HL-60 (cell line): ENCODE measurements at regions not wholly inside any gene's neighbourhood (a gene's known extent, or its start where the extent isn't known, plus 50 kb on each side); places are given as distances from the start of the nearest gene placed in this dataset.

Experiments
- DNase-seq, 2 experiments: peaks; one replicate each; pipeline ENCODE4 v3.0.0-alpha.2; 2010 to 2020; ENCODE audit warnings: low read depth in 1 of 2, low spot score in 1 of 2
- H3K27ac ChIP-seq: fragments of 250-450 bp; sonication (Bioruptor Pico); replicated peaks from 2 replicates; pipeline ENCODE4 v1.5.1; 2020; ENCODE audit warnings: mild to moderate bottlenecking, moderate library complexity
- H3K27me3 ChIP-seq: fragments of 250-450 bp; sonication (Bioruptor Pico); 2 replicates; pipeline ENCODE4 v1.5.1; 2021; ENCODE audit warnings: mild to moderate bottlenecking, moderate library complexity; ENCODE audit not compliant: insufficient read depth, poor library complexity, severe bottlenecking
- H3K4me3 ChIP-seq: replicated peaks from 2 replicates; pipeline ENCODE4 v1.5.1; 2011; ENCODE audit warnings: mild to moderate bottlenecking, control low read depth, low read length; ENCODE audit not compliant: insufficient read depth
- CTCF ChIP-seq: IDR thresholded peaks from one replicate; pipeline ENCODE4 v1.5.1; 2011; ENCODE audit warnings: low read length, control low read depth, inconsistent platforms; ENCODE audit not compliant: insufficient read depth
- GABPA ChIP-seq: IDR thresholded peaks from 2 replicates; pipeline ENCODE4 v1.6.1; 2012; ENCODE audit warnings: low read depth
- POLR2AphosphoS5 ChIP-seq: IDR thresholded peaks from 2 replicates; pipeline ENCODE4 v1.6.1; 2012; ENCODE audit warnings: low read depth
- REST ChIP-seq: IDR thresholded peaks from 2 replicates; pipeline ENCODE4 v1.6.1; 2012; ENCODE audit warnings: low read depth; ENCODE audit not compliant: insufficient replicate concordance
- SPI1 ChIP-seq: IDR thresholded peaks from 2 replicates; pipeline ENCODE4 v1.6.1; 2012; ENCODE audit warnings: low read depth, mild to moderate bottlenecking, borderline replicate concordance

- DNase-seq = peak; percentile 13 to 46
- no peak for TF ChIP-seq POLR2AphosphoS5
- no peak for TF ChIP-seq SPI1
- TF ChIP-seq CTCF = peak; percentile 70
- Histone ChIP-seq H3K27ac (no peak overlapping the region), H3K4me3 (no peak overlapping the region), H3K27me3 (peaks cover 2% of the 10 kb centered on the region)
These were observed 628.7 kb downstream of the TYW1 start for GRCh38 chr7:67625257-67625737.

- H3K4me3 ChIP-seq = no peak overlapping the region
- no peak for TF ChIP-seq POLR2AphosphoS5
- no peak for TF ChIP-seq GABPA
- TF ChIP-seq CTCF = no peak
- no peak for TF ChIP-seq SPI1
- TF ChIP-seq REST = no peak
- DNase-seq = no peak
- no peaks in the 10 kb centered on the region for H3K27me3 ChIP-seq
- no peak overlapping the region for H3K27ac ChIP-seq
These were observed 634.8 kb downstream of the TYW1 start for GRCh38 chr7:67631476-67631875.

- H3K4me3 ChIP-seq = no peak overlapping the region
- no peak overlapping the region for H3K27ac ChIP-seq
- no peak for TF ChIP-seq GABPA
- no peak for TF ChIP-seq POLR2AphosphoS5
- no peak for TF ChIP-seq CTCF
- TF ChIP-seq REST = no peak
- no peaks in the 10 kb centered on the region for H3K27me3 ChIP-seq
- no peak for DNase-seq
These were observed 638.6 kb downstream of the TYW1 start for GRCh38 chr7:67635271-67635670.

GRCh38 chr7:67636348-67637022 lies 639.9 kb downstream of the TYW1 start:
- no peak for DNase-seq
- H3K4me3 ChIP-seq = no peak overlapping the region
- H3K27me3 ChIP-seq = no peaks in the 10 kb centered on the region
- no peak overlapping the region for H3K27ac ChIP-seq
- TF ChIP-seq GABPA (no peak), REST (no peak), CTCF (no peak), SPI1 (no peak), POLR2AphosphoS5 (no peak)
